HT1080 (cell line): ENCODE measurements at regions not wholly inside any gene's neighbourhood (a gene's known extent, or its start where the extent isn't known, plus 50 kb on each side); places are given as distances from the start of the nearest gene placed in this dataset.

Source experiments
- DNase-seq: peaks from one replicate; pipeline ENCODE4 v3.0.0-alpha.2; 2015; ENCODE audit warnings: low read depth

DNA sequence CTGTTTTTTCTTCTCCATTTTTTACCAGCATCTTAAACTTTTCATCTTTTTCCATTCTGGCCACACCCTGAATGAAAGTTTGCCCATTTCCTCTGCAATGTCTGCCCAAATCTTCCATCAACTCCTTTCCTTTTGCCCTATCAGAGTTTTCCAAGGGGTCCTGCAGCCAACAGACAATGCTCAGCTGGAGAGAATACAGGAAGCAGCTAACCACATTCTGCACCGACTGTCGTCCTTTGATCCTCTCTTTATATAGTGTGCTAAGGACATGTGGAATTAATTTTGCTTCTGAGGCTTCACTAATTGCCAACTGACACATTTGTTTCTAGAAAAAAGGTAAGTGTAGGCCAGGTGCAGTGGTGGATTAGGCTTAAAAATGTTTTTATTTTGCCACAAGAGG is 50.5 kb upstream of the DLX2 start:
- no peak for DNase-seq

DNA sequence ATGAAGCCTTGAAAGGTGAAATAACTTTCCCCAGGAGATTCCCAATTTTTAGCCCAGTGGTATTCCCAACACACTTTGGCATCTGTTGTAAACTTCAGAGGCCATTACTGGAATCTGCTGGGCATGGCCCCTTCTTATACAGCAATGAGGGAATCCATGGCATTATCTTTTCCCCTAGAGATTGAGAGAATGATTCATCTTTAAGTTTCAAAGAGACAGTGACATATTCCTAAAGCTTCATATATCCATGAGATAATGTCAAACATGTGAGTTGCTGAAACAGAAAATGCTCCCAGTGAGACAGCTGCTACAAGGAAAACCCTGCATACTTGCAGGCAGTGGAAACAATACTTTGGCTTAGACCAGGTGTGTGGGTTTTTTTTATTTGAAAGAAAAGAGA is 51.1 kb upstream of the DLX2 start:
- DNase-seq = no peak

DNA sequence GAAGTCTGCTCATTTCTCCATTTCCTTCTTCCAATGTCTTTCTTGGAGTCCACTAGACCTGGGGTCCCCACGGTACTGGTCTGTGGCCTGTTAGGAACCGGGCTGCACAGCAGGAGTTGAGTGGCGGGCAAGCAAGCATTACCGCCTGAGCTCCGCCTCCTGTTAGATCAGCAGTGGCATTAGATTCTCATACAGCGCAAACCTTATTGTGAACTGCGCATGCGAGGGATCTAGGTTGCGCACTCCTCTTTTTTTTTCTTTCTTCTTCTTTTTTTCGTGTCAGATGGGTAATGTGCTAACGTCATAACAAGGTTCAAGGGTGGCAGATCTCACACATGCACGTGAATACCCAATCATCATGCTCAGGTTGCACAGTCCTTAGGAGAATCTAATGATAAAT is 53.1 kb upstream of the DLX2 start:
- no peak for DNase-seq

DNA sequence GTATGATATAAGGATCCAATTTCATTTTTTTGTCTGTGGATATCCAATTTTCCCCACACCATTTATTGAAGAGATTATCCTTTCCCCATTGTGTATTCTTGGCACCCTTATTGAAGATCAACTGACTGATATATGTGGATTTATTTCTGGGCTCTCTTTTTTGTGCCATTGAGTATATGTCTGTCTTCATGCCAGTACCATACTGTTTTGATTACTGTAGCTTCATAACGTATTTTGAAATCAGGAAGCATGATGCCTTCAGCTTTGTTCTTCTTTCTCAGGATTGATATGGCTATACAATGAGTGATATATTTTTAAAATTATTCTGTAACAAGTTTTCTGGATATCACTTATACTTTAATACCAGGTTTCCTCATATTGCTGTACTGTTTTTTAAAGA is 58.1 kb upstream of the DLX2 start:
- DNase-seq = no peak

- DNase-seq = no peak
Observed at GRCh38 chr2:172162225-172162733, 59.6 kb upstream of the DLX2 start.

DNA sequence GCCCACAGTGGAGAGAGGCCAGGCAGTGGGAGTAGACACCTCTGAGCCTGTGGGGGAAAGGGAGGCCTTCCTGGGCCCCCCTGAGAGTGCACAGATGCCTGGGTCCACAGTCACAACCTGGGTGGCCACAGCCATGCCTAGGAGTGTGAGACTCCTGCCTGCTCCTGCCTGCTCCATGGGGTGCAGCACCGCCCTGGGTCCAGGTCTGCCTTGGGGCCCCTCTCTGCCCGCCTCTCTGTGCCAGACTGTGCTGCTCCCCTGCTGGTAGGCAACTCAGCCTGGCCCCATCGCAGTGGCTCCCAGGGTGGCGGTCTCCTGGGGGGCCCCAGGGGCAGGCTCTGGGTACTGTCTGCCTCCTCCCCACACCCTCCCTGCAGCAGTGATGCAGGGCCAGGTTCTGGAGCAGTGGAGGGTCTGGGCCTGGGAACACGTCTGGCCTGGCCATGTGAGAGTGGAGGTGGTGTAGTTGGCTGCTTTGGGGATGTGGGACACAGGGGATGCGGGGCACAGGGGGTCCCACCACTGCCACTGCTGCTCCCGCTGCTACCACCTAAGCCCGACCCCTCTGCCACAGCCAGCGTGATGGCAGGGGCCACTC is 60.1 kb upstream of the DLX2 start:
- DNase-seq = no peak

GRCh38 chr2:172168917-172169346 is 66.2 kb upstream of the DLX2 start:
- no peak for DNase-seq

- DNase-seq = no peak
Observed at GRCh38 chr2:172169611-172170010, 66.9 kb upstream of the DLX2 start.

DNA sequence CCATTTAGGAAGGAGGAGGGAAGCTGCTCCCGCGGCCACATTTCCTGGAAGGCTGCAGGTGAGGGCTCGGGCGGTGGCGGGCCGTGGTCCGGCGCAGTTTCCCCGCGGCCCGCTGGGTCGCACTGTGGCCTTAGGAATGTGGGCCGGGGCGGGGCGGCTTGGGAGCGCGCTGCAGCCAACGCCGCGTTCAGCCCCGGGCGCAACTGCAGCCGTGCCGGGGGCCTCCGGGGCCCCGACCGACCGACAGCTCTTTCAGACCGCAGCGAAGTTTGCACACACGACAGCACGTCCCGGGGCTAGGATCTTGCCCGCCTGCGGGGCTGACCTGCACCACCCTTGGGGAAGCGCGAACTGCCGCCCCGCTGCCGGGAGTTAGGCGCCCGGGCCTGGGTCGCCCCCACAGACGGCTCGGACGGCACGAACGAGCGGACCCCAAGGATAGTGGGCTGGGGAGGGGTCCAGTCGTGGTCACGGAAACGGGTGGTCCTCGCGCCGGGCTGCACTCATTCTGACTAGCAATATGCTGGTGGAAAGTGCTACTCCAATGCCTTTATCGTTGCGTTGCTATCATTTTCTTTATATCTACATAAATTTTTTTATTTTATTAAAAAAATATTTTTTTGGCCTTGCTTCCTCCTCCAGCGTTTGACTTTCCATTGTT is 69.9 kb upstream of the DLX2 start:
- peak; percentile 71 for DNase-seq

GRCh38 chr2:172173174-172173706 is 70.5 kb upstream of the DLX2 start:
- no peak for DNase-seq

GRCh38 chr2:172177581-172177980 is 74.9 kb upstream of the DLX2 start:
- DNase-seq = no peak

- peak; percentile 81 for DNase-seq
Observed at GRCh38 chr2:172177996-172178395, 75.3 kb upstream of the DLX2 start.

DNA sequence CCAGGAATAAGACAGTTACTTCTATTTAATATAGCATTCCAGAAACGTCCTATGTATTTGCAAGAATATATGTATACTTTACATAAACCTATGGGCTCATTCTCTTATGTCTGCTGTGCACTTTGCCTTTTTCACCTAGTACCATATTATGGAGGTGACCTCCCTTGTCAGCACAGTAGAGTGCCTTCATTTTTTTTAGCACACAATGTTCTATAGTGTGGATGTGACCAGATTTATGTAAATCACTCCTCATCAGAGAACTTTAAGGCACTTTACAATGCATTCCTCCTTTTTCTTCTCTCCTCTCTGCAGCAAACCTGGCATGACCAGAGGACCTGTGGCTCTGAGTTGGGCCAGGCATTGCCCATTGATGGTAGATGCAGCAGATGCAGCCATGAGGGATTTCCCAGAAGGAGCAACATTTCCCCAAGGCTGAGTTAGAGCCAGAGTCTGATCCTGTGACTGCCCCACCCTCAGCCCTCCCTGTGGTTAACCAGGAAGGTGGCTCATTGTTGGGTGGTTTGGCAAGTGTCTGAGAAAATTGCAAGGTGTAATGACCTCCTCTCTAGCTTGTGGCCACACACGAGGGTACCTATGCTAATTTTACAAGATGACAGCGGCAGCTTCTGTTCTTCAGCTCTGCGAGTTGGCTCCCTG is 76.5 kb upstream of the DLX2 start:
- peak; percentile 88 for DNase-seq

- DNase-seq = no peak
Observed at GRCh38 chr2:172181840-172182239, 79.1 kb upstream of the DLX2 start.

GRCh38 chr2:172182624-172183023 is 79.9 kb upstream of the DLX2 start:
- DNase-seq = no peak

GRCh38 chr2:172193331-172194089 is 90.8 kb upstream of the DLX2 start:
- no peak for DNase-seq

DNA sequence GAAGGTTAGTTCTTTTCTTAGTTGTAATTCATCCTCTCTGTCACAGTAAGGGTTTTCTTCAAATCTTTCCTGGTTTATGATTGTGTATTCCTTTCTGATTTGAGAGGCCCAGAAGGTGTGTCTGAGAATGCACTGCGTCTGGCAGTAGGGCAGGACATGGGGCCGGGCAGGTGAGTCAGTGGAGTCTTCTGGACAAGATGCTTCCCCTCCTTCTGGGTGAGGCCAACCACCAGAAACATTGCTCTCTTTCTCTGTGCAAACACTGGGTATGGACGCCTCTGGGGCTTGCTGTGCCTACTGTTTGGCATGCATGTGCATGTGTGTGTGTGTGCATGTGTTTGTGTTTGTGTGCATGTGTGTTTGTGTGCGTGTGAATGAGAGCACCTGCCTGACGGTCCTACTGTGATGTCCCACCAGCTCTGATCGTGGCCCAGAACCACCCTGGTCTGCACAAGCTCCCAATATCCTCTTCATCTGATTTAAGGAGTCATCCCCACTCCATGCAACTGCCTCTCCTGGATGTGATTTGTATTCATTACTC is 93.2 kb upstream of the DLX2 start:
- DNase-seq = no peak

GRCh38 chr2:172196768-172197431 is 94.2 kb upstream of the DLX2 start:
- peak; percentile 76 for DNase-seq

GRCh38 chr2:172198361-172198760 is 95.7 kb upstream of the DLX2 start:
- DNase-seq = no peak

DNA sequence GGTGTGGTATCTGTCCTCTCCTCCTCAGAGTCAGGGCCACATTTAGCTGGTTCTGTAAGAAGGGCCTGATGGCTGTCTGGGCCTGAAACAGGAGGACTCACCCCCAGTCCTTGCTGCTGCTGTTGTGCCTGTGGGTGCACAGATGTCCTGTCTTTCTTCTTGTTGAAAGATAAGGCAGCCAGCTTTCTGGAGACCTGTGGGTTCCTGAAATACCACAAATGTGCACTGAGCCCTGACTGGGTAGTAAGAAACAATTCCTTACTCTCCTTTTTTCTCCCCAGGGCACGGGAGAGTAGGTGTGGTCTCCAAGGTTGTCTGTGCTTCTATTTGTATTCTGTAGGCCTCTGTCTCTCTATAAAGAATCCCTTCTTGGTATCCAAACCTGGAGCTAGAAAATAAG is 96.2 kb upstream of the DLX2 start:
- no peak for DNase-seq
